ENCODE measurements at regions not wholly inside any gene's neighbourhood (a gene's known extent, or its start where the extent isn't known, plus 50 kb on each side); places are given as distances from the start of the nearest gene placed in this dataset.

DNA sequence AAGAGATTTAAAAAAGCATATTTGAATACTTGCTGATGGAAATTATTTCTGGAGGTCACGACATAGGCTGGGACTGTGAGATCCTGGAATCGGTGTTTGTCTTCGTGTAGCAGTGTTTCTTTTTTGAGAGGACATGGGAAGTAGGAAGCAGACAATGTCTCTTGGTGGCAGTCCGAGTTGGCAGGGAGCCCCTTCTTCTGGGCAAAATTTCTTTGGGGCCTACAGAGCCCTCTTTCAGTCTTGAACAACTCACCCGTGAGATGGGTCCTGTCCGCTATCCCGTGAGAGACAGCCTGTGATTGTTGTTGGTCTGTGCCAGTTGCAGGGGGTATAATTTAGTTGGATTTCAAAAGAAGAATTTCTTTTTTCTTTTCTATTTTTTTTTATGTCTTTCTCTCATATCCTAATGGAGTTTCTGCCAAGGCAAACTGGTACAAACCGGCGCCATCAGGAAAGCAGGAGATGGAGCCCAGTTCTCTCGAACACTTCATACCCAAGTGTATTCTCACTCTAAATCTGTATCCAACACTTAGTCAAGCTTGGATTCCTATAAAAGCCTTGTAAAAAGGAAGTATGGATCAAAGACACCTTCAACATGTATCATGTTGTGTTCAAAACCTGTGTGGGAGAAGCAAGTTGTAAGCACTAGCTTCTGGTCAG, 785.1 kb downstream of the MAFB start:
- TF ChIP-seq, protein P1, sequence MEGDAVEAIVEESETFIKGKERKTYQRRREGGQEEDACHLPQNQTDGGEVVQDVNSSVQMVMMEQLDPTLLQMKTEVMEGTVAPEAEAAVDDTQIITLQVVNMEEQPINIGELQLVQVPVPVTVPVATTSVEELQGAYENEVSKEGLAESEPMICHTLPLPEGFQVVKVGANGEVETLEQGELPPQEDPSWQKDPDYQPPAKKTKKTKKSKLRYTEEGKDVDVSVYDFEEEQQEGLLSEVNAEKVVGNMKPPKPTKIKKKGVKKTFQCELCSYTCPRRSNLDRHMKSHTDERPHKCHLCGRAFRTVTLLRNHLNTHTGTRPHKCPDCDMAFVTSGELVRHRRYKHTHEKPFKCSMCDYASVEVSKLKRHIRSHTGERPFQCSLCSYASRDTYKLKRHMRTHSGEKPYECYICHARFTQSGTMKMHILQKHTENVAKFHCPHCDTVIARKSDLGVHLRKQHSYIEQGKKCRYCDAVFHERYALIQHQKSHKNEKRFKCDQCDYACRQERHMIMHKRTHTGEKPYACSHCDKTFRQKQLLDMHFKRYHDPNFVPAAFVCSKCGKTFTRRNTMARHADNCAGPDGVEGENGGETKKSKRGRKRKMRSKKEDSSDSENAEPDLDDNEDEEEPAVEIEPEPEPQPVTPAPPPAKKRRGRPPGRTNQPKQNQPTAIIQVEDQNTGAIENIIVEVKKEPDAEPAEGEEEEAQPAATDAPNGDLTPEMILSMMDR (conservative IDR thresholded peaks at IDR 0.05 in 1 of 2, IDR thresholded peaks at IDR 0.05 in 1 of 2; ENCODE audit: extremely low read depth in 1 of 2, insufficient read depth in 1 of 2, low read depth in 1 of 2, low read length in 2 of 2), result no peak
- no peak for TF ChIP-seq EZH2 (IDR thresholded peaks at IDR 0.05; ENCODE audit: borderline replicate concordance, low read length)
